NCI-H748 treated with DMSO at 0.1 percent for 48 hours (cell line): ENCODE measurements at regions not wholly inside any gene's neighbourhood (a gene's known extent, or its start where the extent isn't known, plus 50 kb on each side); places are given as distances from the start of the nearest gene placed in this dataset.

Experiments used
- DNase-seq: peaks from one replicate; lab custom pipeline; 2025; lab: John Stamatoyannopoulos, UW

GRCh38 chr11:15773476-15774387, 582.6 kb downstream of the SOX6 start:
- no peak for DNase-seq

GRCh38 chr11:15774388-15774939, 581.9 kb downstream of the SOX6 start:
- DNase-seq, result no peak

GRCh38 chr11:15775015-15775541, 581.3 kb downstream of the SOX6 start:
- no peak for DNase-seq

- DNase-seq, result no peak
Measured at GRCh38 chr11:15775797-15776196, 580.5 kb downstream of the SOX6 start.

GRCh38 chr11:15776366-15776765, 580.0 kb downstream of the SOX6 start:
- DNase-seq, result no peak

- no peak for DNase-seq
Measured at GRCh38 chr11:15779518-15779917, 576.8 kb downstream of the SOX6 start.

GRCh38 chr11:15780382-15780781, 576.0 kb downstream of the SOX6 start:
- DNase-seq, result no peak

GRCh38 chr11:15780837-15781236, 575.5 kb downstream of the SOX6 start:
- no peak for DNase-seq

- DNase-seq, result no peak
Measured at GRCh38 chr11:15783619-15784018, 572.7 kb downstream of the SOX6 start.

GRCh38 chr11:15793043-15793996, 563.0 kb downstream of the SOX6 start:
- no peak for DNase-seq

- no peak for DNase-seq
Measured at GRCh38 chr11:15794361-15795150, 561.8 kb downstream of the SOX6 start.

- no peak for DNase-seq
Measured at GRCh38 chr11:15795378-15795777, 561.0 kb downstream of the SOX6 start.

- DNase-seq, result no peak
Measured at GRCh38 chr11:15800111-15800800, 556.1 kb downstream of the SOX6 start.

GRCh38 chr11:15801126-15801525, 555.2 kb downstream of the SOX6 start:
- DNase-seq, result no peak

GRCh38 chr11:15801616-15802015, 554.7 kb downstream of the SOX6 start:
- no peak for DNase-seq

GRCh38 chr11:15805726-15806125, 550.6 kb downstream of the SOX6 start:
- no peak for DNase-seq

GRCh38 chr11:15806217-15806616, 550.1 kb downstream of the SOX6 start:
- DNase-seq, result no peak

- DNase-seq, result no peak
Measured at GRCh38 chr11:15807827-15808226, 548.5 kb downstream of the SOX6 start.

GRCh38 chr11:15810082-15810481, 546.3 kb downstream of the SOX6 start:
- DNase-seq, result no peak

GRCh38 chr11:15810525-15810924, 545.8 kb downstream of the SOX6 start:
- DNase-seq, result no peak
